ENCODE measurements at regions not wholly inside any gene's neighbourhood (a gene's known extent, or its start where the extent isn't known, plus 50 kb on each side); places are given as distances from the start of the nearest gene placed in this dataset.

DNA sequence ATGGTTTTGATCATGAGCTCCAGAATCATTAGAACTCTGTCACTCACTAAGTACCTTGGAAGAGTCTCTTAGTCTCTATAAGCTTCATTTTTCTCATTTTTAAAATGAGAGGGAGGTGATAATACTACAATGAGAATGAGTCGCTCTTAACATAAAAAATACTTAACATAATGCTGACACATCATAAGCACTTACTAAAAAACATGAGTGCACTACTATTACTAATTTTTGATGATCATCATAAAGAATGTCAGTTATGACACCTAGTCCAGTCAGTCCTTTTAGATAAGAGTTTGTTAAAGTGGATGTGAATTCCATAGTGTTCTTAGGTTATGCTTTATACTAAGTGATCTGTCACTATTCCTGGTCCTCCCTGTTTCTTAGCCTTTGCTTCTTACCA, 200.4 kb upstream of the SLC24A2 start:
- no peaks in the 10 kb centered on the region for H3K9me3 Mint-ChIP-seq (ENCODE audit: insufficient read depth)
- H3K4me1 Mint-ChIP-seq, result no peaks in the 10 kb centered on the region
- DNase-seq (no peak), ATAC-seq (ENCODE audit: low read depth) (no peak)
- intact Hi-C loops (cut with micrococcal nuclease), result no loop called here
- no peak overlapping the region for H3K4me3 Mint-ChIP-seq
- ChIA-PET POLR2A (no interaction called here), CTCF (no interaction called here)
- Histone ChIP-seq H3K4me1 (ENCODE audit: control insufficient read depth in 2 of 2, insufficient read depth in 2 of 2, low read length in 2 of 2) (no peaks in the 10 kb centered on the region), H3K4me3 (ENCODE audit: control extremely low read depth in 1 of 5, extremely low read depth in 1 of 5, insufficient read depth in 1 of 5, low read depth in 2 of 5, low read length in 4 of 5) (no peak overlapping the region), H3K27ac (ENCODE audit: low read length in 2 of 2) (no peak overlapping the region), H2AFZ (ENCODE audit: insufficient read depth, low read depth, low read length, poor library complexity, severe bottlenecking) (no peak overlapping the region), H3K9ac (ENCODE audit: low read length) (no peak overlapping the region), H3K79me2 (ENCODE audit: control insufficient read depth, insufficient read depth, low read length) (no peaks in the 10 kb centered on the region), H3K27me3 (replicated peaks in 1 of 4; ENCODE audit: control extremely low read depth in 1 of 4, control insufficient read depth in 3 of 4, insufficient read depth in 4 of 4, low read length in 3 of 4) (no peaks in the 10 kb centered on the region), H4K20me1 (ENCODE audit: control insufficient read depth, insufficient read depth, low read length, poor library complexity, severe bottlenecking) (no peaks in the 10 kb centered on the region), H3K36me3 (replicated peaks in 1 of 2; ENCODE audit: control extremely low read depth in 1 of 2, control insufficient read depth in 1 of 2, extremely low read depth in 1 of 2, insufficient read depth in 2 of 2, low read length in 1 of 2) (no peaks in the 10 kb centered on the region), H3K4me2 (replicated peaks; ENCODE audit: low read depth, low read length, poor library complexity, severe bottlenecking) (no peak overlapping the region), H3K9me3 (ENCODE audit: control extremely low read depth in 1 of 3, control insufficient read depth in 2 of 3, insufficient read depth in 1 of 3, low read length in 2 of 3) (no peaks in the 10 kb centered on the region)
- no CpG with 5 or more reads among the region's 1 CpG for WGBS (ENCODE audit: insufficient coverage)
- no peak overlapping the region for H3K27ac Mint-ChIP-seq
- TF ChIP-seq, protein P1, sequence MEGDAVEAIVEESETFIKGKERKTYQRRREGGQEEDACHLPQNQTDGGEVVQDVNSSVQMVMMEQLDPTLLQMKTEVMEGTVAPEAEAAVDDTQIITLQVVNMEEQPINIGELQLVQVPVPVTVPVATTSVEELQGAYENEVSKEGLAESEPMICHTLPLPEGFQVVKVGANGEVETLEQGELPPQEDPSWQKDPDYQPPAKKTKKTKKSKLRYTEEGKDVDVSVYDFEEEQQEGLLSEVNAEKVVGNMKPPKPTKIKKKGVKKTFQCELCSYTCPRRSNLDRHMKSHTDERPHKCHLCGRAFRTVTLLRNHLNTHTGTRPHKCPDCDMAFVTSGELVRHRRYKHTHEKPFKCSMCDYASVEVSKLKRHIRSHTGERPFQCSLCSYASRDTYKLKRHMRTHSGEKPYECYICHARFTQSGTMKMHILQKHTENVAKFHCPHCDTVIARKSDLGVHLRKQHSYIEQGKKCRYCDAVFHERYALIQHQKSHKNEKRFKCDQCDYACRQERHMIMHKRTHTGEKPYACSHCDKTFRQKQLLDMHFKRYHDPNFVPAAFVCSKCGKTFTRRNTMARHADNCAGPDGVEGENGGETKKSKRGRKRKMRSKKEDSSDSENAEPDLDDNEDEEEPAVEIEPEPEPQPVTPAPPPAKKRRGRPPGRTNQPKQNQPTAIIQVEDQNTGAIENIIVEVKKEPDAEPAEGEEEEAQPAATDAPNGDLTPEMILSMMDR (IDR thresholded peaks at IDR 0.05), result no peak
- no peak for TF ChIP-seq EZH2 (IDR thresholded peaks at IDR 0.05; ENCODE audit: borderline replicate concordance, insufficient read depth, low read depth, low read length, poor library complexity, severe bottlenecking)
- no peaks in the 10 kb centered on the region for H3K27me3 Mint-ChIP-seq

DNA sequence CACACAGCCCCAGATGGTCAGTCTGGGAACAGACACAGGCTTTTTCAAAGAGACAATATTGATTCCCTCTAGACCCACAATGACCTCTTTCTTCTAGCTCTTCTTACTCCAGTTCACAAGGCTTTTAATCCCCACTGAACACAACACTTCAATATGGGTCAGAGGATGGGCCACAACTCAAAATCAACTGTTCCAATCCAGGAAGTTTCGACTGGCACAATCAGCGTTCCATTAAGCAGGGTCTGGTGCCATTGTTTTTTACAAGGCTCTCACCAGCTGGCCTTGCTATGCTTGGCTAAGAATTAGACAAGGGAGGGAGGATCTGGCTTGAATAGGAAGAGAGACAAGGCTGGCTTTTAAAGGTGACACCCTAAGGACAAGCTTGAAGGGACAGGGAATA, 199.4 kb upstream of the SLC24A2 start:
- H3K9me3 ChIP-seq (ENCODE audit: control extremely low read depth in 1 of 3, control insufficient read depth in 2 of 3, insufficient read depth in 1 of 3, low read length in 2 of 3), result no peaks in the 10 kb centered on the region
- no peaks in the 10 kb centered on the region for H3K36me3 ChIP-seq (replicated peaks in 1 of 2; ENCODE audit: control extremely low read depth in 1 of 2, control insufficient read depth in 1 of 2, extremely low read depth in 1 of 2, insufficient read depth in 2 of 2, low read length in 1 of 2)
- no peak overlapping the region for H3K9ac ChIP-seq (ENCODE audit: low read length)
- H3K27ac ChIP-seq (ENCODE audit: low read length in 2 of 2), result no peak overlapping the region
- Mint-ChIP-seq H3K27me3 (no peaks in the 10 kb centered on the region), H3K4me3 (no peak overlapping the region), H3K4me1 (no peaks in the 10 kb centered on the region), H3K27ac (no peak overlapping the region), H3K9me3 (ENCODE audit: insufficient read depth) (no peaks in the 10 kb centered on the region)
- H3K79me2 ChIP-seq (ENCODE audit: control insufficient read depth, insufficient read depth, low read length), result no peaks in the 10 kb centered on the region
- no peaks in the 10 kb centered on the region for H3K4me1 ChIP-seq (ENCODE audit: control insufficient read depth in 2 of 2, insufficient read depth in 2 of 2, low read length in 2 of 2)
- no peaks in the 10 kb centered on the region for H3K27me3 ChIP-seq (replicated peaks in 1 of 4; ENCODE audit: control extremely low read depth in 1 of 4, control insufficient read depth in 3 of 4, insufficient read depth in 4 of 4, low read length in 3 of 4)
- intact Hi-C loops (cut with micrococcal nuclease), result no loop called here
- CTCF ChIA-PET, result no interaction called here
- WGBS (ENCODE audit: insufficient coverage), result 100% methylated on average over 2 of the region's 2 CpGs
- no peaks in the 10 kb centered on the region for H4K20me1 ChIP-seq (ENCODE audit: control insufficient read depth, insufficient read depth, low read length, poor library complexity, severe bottlenecking)
- H3K4me2 ChIP-seq (replicated peaks; ENCODE audit: low read depth, low read length, poor library complexity, severe bottlenecking), result no peak overlapping the region
- POLR2A ChIA-PET, result no interaction called here
- no peak overlapping the region for H3K4me3 ChIP-seq (ENCODE audit: control extremely low read depth in 1 of 5, extremely low read depth in 1 of 5, insufficient read depth in 1 of 5, low read depth in 2 of 5, low read length in 4 of 5)
- no peak overlapping the region for H2AFZ ChIP-seq (ENCODE audit: insufficient read depth, low read depth, low read length, poor library complexity, severe bottlenecking)
- ATAC-seq (ENCODE audit: low read depth) (no peak), DNase-seq (no peak)
- TF ChIP-seq, protein P1 (IDR thresholded peaks at IDR 0.05), result no peak
- TF ChIP-seq EZH2 (IDR thresholded peaks at IDR 0.05; ENCODE audit: borderline replicate concordance, insufficient read depth, low read depth, low read length, poor library complexity, severe bottlenecking), result no peak

Measured in B cell (primary cell).